ENCODE measurements at regions not wholly inside any gene's neighbourhood (a gene's known extent, or its start where the extent isn't known, plus 50 kb on each side); places are given as distances from the start of the nearest gene placed in this dataset.

DNA sequence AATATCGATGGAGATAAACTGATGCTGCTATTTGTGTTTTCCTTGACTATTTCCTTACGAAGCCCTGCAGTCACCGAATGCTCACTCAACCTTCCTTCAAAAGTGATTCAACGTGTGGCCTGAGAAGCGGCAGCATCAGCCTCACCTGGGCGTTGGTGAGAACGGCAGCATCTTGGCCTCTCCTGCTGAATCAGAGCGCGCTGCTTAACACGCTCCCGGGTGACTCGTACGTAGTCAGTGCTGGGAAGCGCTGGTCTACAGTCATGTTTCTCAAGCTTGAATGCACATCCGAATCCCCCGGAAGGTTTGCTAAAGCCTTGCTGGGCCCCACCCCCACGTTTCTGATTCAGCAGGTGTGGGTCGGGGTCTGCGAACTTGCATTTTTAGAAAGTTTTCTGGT, 214.1 kb upstream of the RREB1 start:
- TF ChIP-seq, protein P1, sequence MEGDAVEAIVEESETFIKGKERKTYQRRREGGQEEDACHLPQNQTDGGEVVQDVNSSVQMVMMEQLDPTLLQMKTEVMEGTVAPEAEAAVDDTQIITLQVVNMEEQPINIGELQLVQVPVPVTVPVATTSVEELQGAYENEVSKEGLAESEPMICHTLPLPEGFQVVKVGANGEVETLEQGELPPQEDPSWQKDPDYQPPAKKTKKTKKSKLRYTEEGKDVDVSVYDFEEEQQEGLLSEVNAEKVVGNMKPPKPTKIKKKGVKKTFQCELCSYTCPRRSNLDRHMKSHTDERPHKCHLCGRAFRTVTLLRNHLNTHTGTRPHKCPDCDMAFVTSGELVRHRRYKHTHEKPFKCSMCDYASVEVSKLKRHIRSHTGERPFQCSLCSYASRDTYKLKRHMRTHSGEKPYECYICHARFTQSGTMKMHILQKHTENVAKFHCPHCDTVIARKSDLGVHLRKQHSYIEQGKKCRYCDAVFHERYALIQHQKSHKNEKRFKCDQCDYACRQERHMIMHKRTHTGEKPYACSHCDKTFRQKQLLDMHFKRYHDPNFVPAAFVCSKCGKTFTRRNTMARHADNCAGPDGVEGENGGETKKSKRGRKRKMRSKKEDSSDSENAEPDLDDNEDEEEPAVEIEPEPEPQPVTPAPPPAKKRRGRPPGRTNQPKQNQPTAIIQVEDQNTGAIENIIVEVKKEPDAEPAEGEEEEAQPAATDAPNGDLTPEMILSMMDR (IDR thresholded peaks at IDR 0.05): no peak
- no peak for TF ChIP-seq POLR2A (IDR thresholded peaks at IDR 0.05)

All from esophagus squamous epithelium (tissue), 4 donors.